AG04450 (cell line): ENCODE measurements at regions not wholly inside any gene's neighbourhood (a gene's known extent, or its start where the extent isn't known, plus 50 kb on each side); places are given as distances from the start of the nearest gene placed in this dataset.

Source experiments
- CTCF ChIA-PET: fragments of 300-600, 350-600 bp; formaldehyde crosslinking; extraction: SDS; loops from one replicate; lab custom pipeline; 2022; ENCODE audit warnings: antibody characterized with exemption, inconsistent platforms; lab: Charles Lee
- POLR2A ChIA-PET: fragments of 350-600 bp; formaldehyde crosslinking; extraction: SDS; loops from one replicate; lab custom pipeline; 2021; ENCODE audit warnings: antibody characterized with exemption, inconsistent platforms; lab: Yijun Ruan, JAX
- DNase-seq: peaks from one replicate; pipeline ENCODE4 v3.0.0-alpha.2; 2011; ENCODE audit warnings: low read depth, low spot score
- H3K27ac ChIP-seq: one replicate; pipeline ENCODE4 v1.5.1; 2012; ENCODE audit warnings: low read depth, low read length, control low read depth
- H3K27me3 ChIP-seq: one replicate; pipeline ENCODE4 v1.6.0; 2012; ENCODE audit warnings: low read length; ENCODE audit not compliant: control insufficient read depth, insufficient read depth
- H3K4me3 ChIP-seq: 2 replicates; pipeline ENCODE4 v1.5.1; 2011; ENCODE audit warnings: mild to moderate bottlenecking, low read depth, low read length, control low read depth
- H3K9me3 ChIP-seq: 2 replicates; pipeline ENCODE4 v1.5.1; 2012; ENCODE audit warnings: low read length; ENCODE audit not compliant: control insufficient read depth, insufficient read depth
- TF ChIP-seq, protein P1 (sequence below): IDR thresholded peaks from 2 replicates; pipeline ENCODE4 v1.5.1; 2011; ENCODE audit warnings: low read depth, low read length, control low read depth, inconsistent platforms

DNA sequence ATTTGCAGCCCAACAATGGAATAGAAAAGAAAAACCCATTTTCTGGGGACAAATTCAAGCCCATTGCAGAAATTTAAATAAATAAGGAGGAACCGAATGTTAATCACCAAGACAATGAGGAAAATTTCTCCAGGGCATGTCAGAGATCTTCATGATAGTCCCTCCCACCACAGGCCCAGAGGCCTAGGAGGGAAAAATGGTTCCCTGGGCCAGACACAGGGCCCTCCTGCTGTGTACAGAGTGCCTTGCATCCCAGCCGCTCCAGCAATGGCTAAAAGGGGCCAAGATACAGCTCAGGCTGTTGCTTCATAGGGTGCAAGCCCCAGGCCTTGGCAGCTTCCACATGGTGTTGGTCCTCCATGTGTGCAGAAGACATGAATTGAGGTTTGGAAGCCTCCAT, 73.4 kb upstream of the FOXE1 start:
- ChIA-PET CTCF (no interaction called here), POLR2A (no interaction called here)
- TF ChIP-seq, protein P1, sequence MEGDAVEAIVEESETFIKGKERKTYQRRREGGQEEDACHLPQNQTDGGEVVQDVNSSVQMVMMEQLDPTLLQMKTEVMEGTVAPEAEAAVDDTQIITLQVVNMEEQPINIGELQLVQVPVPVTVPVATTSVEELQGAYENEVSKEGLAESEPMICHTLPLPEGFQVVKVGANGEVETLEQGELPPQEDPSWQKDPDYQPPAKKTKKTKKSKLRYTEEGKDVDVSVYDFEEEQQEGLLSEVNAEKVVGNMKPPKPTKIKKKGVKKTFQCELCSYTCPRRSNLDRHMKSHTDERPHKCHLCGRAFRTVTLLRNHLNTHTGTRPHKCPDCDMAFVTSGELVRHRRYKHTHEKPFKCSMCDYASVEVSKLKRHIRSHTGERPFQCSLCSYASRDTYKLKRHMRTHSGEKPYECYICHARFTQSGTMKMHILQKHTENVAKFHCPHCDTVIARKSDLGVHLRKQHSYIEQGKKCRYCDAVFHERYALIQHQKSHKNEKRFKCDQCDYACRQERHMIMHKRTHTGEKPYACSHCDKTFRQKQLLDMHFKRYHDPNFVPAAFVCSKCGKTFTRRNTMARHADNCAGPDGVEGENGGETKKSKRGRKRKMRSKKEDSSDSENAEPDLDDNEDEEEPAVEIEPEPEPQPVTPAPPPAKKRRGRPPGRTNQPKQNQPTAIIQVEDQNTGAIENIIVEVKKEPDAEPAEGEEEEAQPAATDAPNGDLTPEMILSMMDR, result no peak
- H3K4me3 ChIP-seq, result no peak overlapping the region
- H3K27me3 ChIP-seq, result peaks cover 4% of the 10 kb centered on the region
- no peak for DNase-seq
- peaks cover 13% of the 10 kb centered on the region; the same call in 1 of the 2 replicates for H3K9me3 ChIP-seq
- no peak overlapping the region for H3K27ac ChIP-seq

DNA sequence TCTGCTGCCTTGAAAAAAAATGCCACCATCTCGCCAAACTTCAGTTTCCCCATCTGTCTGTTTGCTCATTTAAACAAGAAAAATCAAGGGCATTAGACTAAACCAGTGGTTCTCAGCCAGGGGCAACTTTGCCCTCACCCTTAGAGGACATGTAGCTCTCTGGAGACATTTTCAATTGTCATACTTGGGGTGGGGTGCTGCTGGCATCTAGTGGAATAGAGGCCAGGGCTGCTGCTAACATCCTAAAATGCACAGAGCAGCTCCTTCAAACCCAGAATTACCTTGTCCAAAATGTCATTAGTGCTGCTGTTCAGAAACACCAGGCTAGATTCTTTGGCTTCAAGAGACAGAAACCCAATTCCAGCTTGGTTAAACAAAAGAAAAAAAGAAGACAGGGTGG, 71.1 kb upstream of the FOXE1 start:
- TF ChIP-seq, protein P1, result no peak
- POLR2A ChIA-PET, result interaction anchor here (0.5 to 0.7 kb wide), 2 partner anchors 75 to 85 kb away, joined by 3 read pairs; partner anchors contain the start of gene XPA
- CTCF ChIA-PET, result interaction anchor here (0.7 kb wide), 1 partner anchor 142 kb away, joined by 9 read pairs; no protein-coding TSS in a partner anchor

DNA sequence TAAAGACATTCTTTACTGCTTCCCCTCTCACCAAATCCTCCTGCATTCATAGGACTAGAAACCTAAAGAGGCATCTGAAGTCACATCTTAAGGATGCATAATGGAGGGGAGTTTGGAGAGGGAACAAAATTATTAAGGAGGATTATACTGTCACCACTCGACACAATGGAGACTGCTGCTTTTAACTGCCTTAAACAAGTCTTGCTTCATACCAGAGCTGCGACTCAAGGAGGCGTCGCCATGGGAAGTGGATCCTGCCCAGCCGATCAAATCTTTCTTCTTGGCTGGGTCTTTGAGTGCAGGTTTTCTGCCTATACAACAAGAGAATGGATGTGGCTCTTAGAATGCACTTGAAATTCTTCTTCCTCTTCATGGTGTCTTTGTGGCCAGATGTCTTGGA, 66.7 kb upstream of the FOXE1 start:
- Histone ChIP-seq H3K27me3 (peaks cover 4% of the 10 kb centered on the region), H3K4me3 (no peak overlapping the region), H3K9me3 (no peaks in the 10 kb centered on the region), H3K27ac (no peak overlapping the region)
- no peak for DNase-seq
- ChIA-PET CTCF (no interaction called here), POLR2A (no interaction called here)
- TF ChIP-seq, protein P1, result no peak

More for the DNA sequence above, 71.1 kb upstream of the FOXE1 start:
- no peak overlapping the region for H3K4me3 ChIP-seq
- no peak for DNase-seq
- H3K9me3 ChIP-seq, result peaks cover 13% of the 10 kb centered on the region; the same call in 1 of the 2 replicates
- H3K27me3 ChIP-seq, result peaks cover 4% of the 10 kb centered on the region
- no peak overlapping the region for H3K27ac ChIP-seq

DNA sequence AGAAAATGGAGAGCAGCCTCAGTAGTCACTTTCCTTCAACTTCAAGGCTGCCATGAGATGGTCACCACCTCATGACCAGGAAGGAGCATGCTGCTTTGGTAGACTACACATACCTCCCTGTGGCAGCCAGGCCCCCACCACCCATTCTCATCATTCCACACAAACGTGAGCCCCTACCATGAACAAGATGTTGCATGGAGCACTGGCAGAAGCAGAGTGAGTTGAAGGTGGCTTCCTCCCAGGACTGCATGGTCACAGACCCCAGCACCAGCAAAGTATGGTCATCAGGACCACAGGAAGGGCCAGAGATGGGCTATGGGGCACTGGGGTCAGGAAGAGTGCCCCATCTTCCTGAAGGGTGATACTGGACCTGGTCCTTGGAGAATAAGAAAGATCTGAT, 65.5 kb upstream of the FOXE1 start:
- peaks cover 4% of the 10 kb centered on the region for H3K27me3 ChIP-seq
- ChIA-PET POLR2A (no interaction called here), CTCF (interaction anchor here (0.5 kb wide), 1 partner anchor 319 kb away, joined by 3 read pairs; no protein-coding TSS in a partner anchor)
- DNase-seq, result no peak
- no peak overlapping the region for H3K4me3 ChIP-seq
- no peaks in the 10 kb centered on the region for H3K9me3 ChIP-seq
- TF ChIP-seq, protein P1, result no peak
- H3K27ac ChIP-seq, result no peak overlapping the region

DNA sequence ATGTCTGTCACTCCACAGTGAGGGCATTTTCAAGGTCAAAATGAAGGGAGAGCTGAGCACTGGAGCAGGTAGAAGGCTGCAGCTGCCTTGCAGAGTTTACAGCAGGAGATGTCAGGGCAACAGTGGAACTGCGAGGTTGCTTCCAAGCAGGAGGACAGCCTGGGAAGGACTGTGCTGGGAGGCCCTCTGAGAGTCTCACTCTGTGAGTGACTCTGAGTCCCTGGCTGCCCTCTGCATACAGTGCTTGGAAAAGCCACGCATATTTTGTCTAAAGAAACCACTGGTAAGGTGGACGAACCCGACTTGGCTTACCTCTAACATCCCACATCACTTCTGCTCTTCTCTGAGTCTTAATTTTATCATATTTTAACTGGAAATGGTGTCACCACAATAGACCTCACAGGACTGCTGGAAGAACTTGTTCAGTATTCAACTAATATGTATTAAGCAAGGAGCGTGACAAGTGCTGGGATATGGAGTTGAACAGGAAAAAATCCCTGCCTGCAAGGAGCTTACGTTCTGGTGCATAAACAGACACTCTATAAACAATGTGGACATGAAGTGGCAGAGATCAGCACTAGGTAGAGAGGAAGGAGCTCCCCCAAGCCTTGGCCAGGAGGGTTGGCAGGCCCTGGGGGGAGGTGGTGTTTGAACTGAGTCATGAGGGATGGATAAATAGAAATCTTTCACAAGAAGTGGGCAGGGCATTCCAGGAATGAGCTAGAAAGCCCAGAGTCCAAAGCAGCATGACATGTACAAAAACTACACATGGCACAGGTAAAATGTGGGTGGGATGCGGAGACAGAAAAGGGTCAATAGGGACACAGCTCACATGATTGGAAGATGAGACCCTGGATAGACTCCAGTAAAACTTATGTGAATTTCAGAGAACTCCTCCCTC, 64.0 kb upstream of the FOXE1 start:
- CTCF ChIA-PET, result no interaction called here
- DNase-seq, result no peak
- TF ChIP-seq, protein P1, result no peak
- H3K27me3 ChIP-seq, result peaks cover 2% of the 10 kb centered on the region
- POLR2A ChIA-PET, result no interaction called here
- H3K9me3 ChIP-seq, result no peaks in the 10 kb centered on the region
- no peak overlapping the region for H3K27ac ChIP-seq
- no peak overlapping the region for H3K4me3 ChIP-seq
